GM10266 (cell line): ENCODE measurements at regions not wholly inside any gene's neighbourhood (a gene's known extent, or its start where the extent isn't known, plus 50 kb on each side); places are given as distances from the start of the nearest gene placed in this dataset.

Source experiments
- DNase-seq: peaks from one replicate; pipeline ENCODE4 v3.0.0; 2012; ENCODE audit errors: extremely low spot score
- CTCF ChIP-seq: IDR thresholded peaks from 2 replicates; pipeline ENCODE4 v1.5.1; 2012; ENCODE audit warnings: mild to moderate bottlenecking, low read depth; ENCODE audit not compliant: control insufficient read depth, insufficient read depth; ENCODE audit errors: missing control alignments

DNA sequence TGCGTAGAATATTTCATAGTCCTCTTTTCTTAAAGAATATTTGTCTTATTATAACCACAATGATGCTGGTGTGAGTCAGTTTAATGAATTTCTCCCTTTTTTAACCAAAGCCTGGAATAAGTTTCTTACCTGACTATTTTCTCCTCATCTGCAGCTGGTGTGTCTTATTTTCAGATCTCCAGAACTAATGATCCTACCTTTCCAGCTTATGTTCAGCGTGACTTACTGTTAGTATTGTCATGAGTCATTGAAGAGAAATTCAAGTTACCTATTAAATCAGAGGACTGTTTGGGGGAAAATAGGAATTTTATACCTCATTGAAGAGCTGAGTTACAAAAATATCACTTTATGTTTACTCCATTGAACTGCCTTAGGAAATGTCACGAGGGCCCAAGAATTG lies 482.1 kb downstream of the RWDD3 start:
- no peak for DNase-seq
- TF ChIP-seq CTCF = no peak

GRCh38 chr1:95716550-95716949 lies 482.5 kb downstream of the RWDD3 start:
- no peak for DNase-seq
- no peak for TF ChIP-seq CTCF

DNA sequence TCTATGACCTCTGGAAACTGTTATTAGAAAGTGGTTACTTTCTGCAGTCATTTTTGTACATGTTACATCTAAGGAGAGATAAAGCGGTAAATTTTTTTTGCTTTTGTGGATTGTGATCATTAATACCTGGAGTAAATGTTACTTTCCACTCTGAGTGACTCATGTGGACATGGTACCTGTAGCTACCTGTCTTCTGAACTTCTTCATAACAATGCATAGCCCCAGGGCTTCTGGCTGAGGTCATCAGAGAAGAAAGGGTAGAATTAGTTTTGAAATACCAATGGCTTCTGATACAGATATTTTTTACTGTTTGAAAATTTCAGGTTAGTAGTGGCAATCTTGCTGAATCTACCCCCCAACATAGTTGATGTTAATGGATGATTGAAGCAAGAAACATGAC lies 489.3 kb downstream of the RWDD3 start:
- TF ChIP-seq CTCF = no peak
- DNase-seq = no peak

DNA sequence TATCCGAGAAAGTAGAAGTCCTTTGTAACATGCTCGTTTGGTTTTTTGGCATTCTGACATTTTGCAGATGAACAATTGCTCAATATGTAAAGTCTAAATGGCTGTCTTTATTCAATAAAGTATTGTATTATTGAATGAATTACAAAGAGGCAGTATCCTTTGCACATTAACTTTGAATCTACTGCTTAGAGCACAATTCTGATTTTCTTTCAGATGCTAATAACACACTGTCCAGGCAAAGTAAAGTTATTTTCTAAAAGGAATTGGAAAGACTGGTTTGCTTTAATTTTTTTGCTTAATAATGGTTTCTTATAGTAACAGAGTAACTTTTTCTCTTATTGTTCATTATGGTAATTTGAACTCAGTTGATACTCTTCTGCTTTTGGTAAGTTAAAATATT lies 494.8 kb downstream of the RWDD3 start:
- no peak for TF ChIP-seq CTCF
- no peak for DNase-seq

- DNase-seq = no peak
- no peak for TF ChIP-seq CTCF
Observed at GRCh38 chr1:95730986-95731385, 497.0 kb downstream of the RWDD3 start.

DNA sequence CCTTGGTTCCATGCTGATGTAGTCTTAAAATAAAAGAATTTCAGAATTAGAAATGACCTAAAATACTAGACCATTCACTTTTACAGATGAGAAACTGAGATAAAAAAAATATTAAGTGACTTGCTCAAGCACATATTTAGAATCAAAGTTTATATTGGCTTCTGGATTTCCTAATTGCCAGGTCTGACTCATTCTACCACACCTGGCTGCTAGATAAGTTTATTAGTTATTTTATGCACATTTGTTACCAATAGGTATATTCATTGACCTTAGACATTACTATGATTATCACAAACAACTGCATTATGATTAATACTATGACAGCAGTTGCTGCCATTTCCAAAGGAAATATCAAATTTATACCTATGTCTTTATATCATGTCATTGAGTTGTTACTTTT lies 497.5 kb downstream of the RWDD3 start:
- TF ChIP-seq CTCF = no peak
- no peak for DNase-seq

- no peak for TF ChIP-seq CTCF
- DNase-seq = no peak
Observed at GRCh38 chr1:95733031-95733430, 499.0 kb downstream of the RWDD3 start.
